ENCODE measurements at regions not wholly inside any gene's neighbourhood (a gene's known extent, or its start where the extent isn't known, plus 50 kb on each side); places are given as distances from the start of the nearest gene placed in this dataset.

- no peak for DNase-seq
Observed at GRCh38 chr14:96638041-96638855, 136.1 kb downstream of the PAPOLA start.

- DNase-seq: no peak
Observed at GRCh38 chr14:96639550-96639949, 137.4 kb downstream of the PAPOLA start.

GRCh38 chr14:96648506-96649326 lies 146.5 kb downstream of the PAPOLA start:
- DNase-seq: no peak

GRCh38 chr14:96649327-96649601 lies 147.1 kb downstream of the PAPOLA start:
- DNase-seq: no peak

GRCh38 chr14:96653597-96653996 lies 143.6 kb upstream of the VRK1 start:
- DNase-seq: no peak

GRCh38 chr14:96658611-96659010 lies 138.6 kb upstream of the VRK1 start:
- DNase-seq: no peak

GRCh38 chr14:96660123-96660522 lies 137.1 kb upstream of the VRK1 start:
- no peak for DNase-seq

GRCh38 chr14:96660667-96661066 lies 136.5 kb upstream of the VRK1 start:
- no peak for DNase-seq

GRCh38 chr14:96661244-96661969 lies 135.8 kb upstream of the VRK1 start:
- no peak for DNase-seq

- no peak for DNase-seq
Observed at GRCh38 chr14:96662116-96662970, 134.8 kb upstream of the VRK1 start.

GRCh38 chr14:96663076-96663475 lies 134.1 kb upstream of the VRK1 start:
- DNase-seq: no peak

GRCh38 chr14:96663491-96664067 lies 133.6 kb upstream of the VRK1 start:
- DNase-seq: no peak

- DNase-seq: no peak
Observed at GRCh38 chr14:96666088-96666487, 131.1 kb upstream of the VRK1 start.

- no peak for DNase-seq
Observed at GRCh38 chr14:96670391-96670790, 126.8 kb upstream of the VRK1 start.

- no peak for DNase-seq
Observed at GRCh38 chr14:96671218-96671617, 126.0 kb upstream of the VRK1 start.

GRCh38 chr14:96673706-96674105 lies 123.5 kb upstream of the VRK1 start:
- DNase-seq: no peak

- DNase-seq: no peak
Observed at GRCh38 chr14:96674121-96674520, 123.1 kb upstream of the VRK1 start.

- no peak for DNase-seq
Observed at GRCh38 chr14:96676166-96676565, 121.0 kb upstream of the VRK1 start.

- DNase-seq: no peak
Observed at GRCh38 chr14:96681829-96682228, 115.4 kb upstream of the VRK1 start.

GRCh38 chr14:96682401-96682800 lies 114.8 kb upstream of the VRK1 start:
- no peak for DNase-seq

GRCh38 chr14:96683562-96684289 lies 113.5 kb upstream of the VRK1 start:
- no peak for DNase-seq

- no peak for DNase-seq
Observed at GRCh38 chr14:96686126-96686525, 111.1 kb upstream of the VRK1 start.
